ENCODE measurements at regions not wholly inside any gene's neighbourhood (a gene's known extent, or its start where the extent isn't known, plus 50 kb on each side); places are given as distances from the start of the nearest gene placed in this dataset.

GRCh38 chr5:173507171-173507570 is 109.3 kb downstream of the BOD1 start:
- TF ChIP-seq CTCF (IDR thresholded peaks at IDR 0.05): no peak
- no peak for TF ChIP-seq POLR2A (IDR thresholded peaks at IDR 0.05)

Measured in lower leg skin (tissue), 3 donors.